Osteoblast (primary cell): ENCODE measurements at regions not wholly inside any gene's neighbourhood (a gene's known extent, or its start where the extent isn't known, plus 50 kb on each side); places are given as distances from the start of the nearest gene placed in this dataset.

Experiments
- DNase-seq: peaks from one replicate; pipeline ENCODE4 v3.0.0; 2011; ENCODE audit warnings: low spot score, mixed read lengths; ENCODE audit not compliant: insufficient read length; ENCODE audit errors: missing footprints
- H2AFZ ChIP-seq: 2 replicates; pipeline ENCODE4 v1.6.0; 2011; ENCODE audit warnings: mild to moderate bottlenecking, low read length
- H3K27ac ChIP-seq: 2 replicates; pipeline ENCODE4 v1.5.1; 2011; ENCODE audit warnings: mild to moderate bottlenecking, low read depth, low read length, moderate library complexity
- H3K27me3 ChIP-seq: 2 replicates; pipeline ENCODE4 v1.6.0; 2012; ENCODE audit warnings: mild to moderate bottlenecking, control low read depth, inconsistent platforms, low read length, moderate library complexity; ENCODE audit not compliant: insufficient read depth
- H3K36me3 ChIP-seq: 2 replicates; pipeline ENCODE4 v1.5.1; 2011; ENCODE audit warnings: mild to moderate bottlenecking, low read length, control low read depth, moderate library complexity; ENCODE audit not compliant: insufficient read depth
- H3K4me1 ChIP-seq: 2 replicates; pipeline ENCODE4 v1.5.1; 2011; ENCODE audit warnings: mild to moderate bottlenecking, low read length, control low read depth, moderate library complexity; ENCODE audit not compliant: insufficient read depth
- H3K4me2 ChIP-seq: 2 replicates; pipeline ENCODE4 v1.6.0; 2011; ENCODE audit warnings: mild to moderate bottlenecking, low read length; ENCODE audit not compliant: insufficient read depth
- H3K4me3 ChIP-seq: fragments of 200-600 bp; sonication (generic); 3 replicates; pipeline ENCODE4 v1.5.1; 2012; ENCODE audit warnings: mild to moderate bottlenecking, low read length, inconsistent platforms; ENCODE audit not compliant: insufficient read depth
- H3K79me2 ChIP-seq: 2 replicates; pipeline ENCODE4 v1.6.0; 2012; ENCODE audit warnings: mild to moderate bottlenecking, low read length, control low read depth, inconsistent platforms; ENCODE audit not compliant: insufficient read depth
- H3K9me3 ChIP-seq: 2 replicates; pipeline ENCODE4 v1.5.1; 2011; ENCODE audit warnings: low read depth, low read length, control low read depth
- H4K20me1 ChIP-seq: 2 replicates; pipeline ENCODE4 v1.6.0; 2012; ENCODE audit warnings: mild to moderate bottlenecking, low read length, control low read depth; ENCODE audit not compliant: insufficient read depth
- TF ChIP-seq, protein P1 (sequence below): IDR thresholded peaks from 2 replicates; pipeline ENCODE4 v1.5.1; 2011; ENCODE audit warnings: mild to moderate bottlenecking, low read depth, low read length, moderate library complexity; ENCODE audit errors: extremely low read depth

DNA sequence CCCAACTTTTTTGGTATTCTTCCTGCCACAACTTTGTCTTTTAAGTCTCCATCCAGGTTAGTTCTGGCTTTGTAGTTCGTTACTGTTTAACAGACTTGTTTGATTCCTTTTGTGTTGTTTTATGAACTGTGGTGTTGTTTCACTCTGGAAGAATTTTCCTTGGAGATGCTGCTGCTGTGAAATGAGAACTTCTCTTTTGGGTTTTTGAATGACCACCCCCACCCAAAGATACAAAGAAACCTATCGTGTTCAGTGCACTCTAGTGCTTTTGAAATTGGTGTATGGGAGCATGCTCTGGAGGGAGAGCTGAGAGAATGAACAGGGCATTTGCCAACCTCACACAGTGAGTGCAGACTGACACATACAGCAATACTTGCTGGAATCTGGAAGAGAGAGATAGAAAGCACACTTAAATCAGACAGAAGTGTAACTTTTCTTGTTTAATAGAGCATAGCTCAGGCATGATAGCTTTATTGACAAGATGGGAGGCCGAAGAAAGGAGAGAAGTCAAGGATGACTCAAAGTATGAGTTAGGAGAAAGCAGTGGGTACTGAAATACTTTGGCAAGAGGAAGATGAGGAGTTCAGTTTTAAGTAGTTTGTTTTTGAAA lies 293.1 kb downstream of the SOX4 start:
- Histone ChIP-seq H3K4me2 (peak overlapping the region; percentile 70), H4K20me1 (no peaks in the 10 kb centered on the region), H3K79me2 (no peaks in the 10 kb centered on the region), H3K27me3 (no peaks in the 10 kb centered on the region), H3K36me3 (no peaks in the 10 kb centered on the region), H3K4me3 (peak overlapping the region; percentile 36), H3K27ac (peak overlapping the region; percentile 87), H3K9me3 (no peaks in the 10 kb centered on the region), H2AFZ (peak overlapping the region; percentile 52), H3K4me1 (peaks cover 37% of the 10 kb centered on the region)
- no peak for DNase-seq
- TF ChIP-seq, protein P1, sequence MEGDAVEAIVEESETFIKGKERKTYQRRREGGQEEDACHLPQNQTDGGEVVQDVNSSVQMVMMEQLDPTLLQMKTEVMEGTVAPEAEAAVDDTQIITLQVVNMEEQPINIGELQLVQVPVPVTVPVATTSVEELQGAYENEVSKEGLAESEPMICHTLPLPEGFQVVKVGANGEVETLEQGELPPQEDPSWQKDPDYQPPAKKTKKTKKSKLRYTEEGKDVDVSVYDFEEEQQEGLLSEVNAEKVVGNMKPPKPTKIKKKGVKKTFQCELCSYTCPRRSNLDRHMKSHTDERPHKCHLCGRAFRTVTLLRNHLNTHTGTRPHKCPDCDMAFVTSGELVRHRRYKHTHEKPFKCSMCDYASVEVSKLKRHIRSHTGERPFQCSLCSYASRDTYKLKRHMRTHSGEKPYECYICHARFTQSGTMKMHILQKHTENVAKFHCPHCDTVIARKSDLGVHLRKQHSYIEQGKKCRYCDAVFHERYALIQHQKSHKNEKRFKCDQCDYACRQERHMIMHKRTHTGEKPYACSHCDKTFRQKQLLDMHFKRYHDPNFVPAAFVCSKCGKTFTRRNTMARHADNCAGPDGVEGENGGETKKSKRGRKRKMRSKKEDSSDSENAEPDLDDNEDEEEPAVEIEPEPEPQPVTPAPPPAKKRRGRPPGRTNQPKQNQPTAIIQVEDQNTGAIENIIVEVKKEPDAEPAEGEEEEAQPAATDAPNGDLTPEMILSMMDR = no peak

DNA sequence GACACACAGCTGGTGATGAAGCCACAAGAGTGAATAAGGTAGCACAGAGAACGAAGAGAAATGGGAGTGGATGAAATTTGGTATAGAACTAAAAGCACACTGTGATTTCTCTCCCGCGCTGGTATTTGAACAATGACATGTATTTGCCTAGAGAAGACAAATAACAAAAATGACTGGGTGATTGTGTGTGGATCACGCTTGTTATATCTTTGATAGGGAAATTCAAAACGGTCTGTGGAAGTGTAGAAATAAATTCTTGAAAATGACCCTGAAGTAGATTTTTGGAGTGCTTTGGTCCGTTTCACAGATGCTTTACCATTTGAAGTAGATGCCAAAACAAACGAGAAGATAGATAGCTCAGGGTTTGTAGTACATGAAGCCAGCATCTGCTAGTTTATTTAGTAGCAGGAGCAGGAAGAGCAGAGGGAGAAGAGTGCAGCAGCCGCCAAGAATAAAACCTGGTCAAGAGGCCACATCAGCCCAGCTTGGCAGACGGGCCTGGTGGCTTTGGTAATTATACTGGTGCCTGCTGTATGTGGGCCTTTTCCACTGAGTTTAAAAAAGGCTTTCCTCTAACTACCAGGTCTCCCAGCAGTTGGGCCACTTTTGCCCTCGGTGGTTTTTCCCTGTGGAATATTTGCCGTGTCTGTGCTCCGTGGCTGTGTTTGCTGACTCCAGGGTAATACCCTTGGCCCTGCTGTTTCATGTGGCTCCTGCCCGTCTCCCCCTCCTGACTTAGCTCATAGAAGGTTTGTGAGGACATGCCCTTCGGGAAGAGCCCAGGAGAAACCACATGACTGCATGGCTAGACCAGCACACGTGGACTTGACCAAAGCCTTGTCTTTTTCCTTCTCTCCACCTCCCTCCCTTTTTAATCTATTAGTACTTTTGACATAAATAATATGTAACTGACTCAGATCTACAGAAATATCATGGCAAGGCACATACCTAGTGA lies 294.0 kb downstream of the SOX4 start:
- Histone ChIP-seq H3K4me3 (peak overlapping the region; percentile 36), H3K27ac (peak overlapping the region; percentile 87), H3K27me3 (no peaks in the 10 kb centered on the region), H3K4me1 (peaks cover 37% of the 10 kb centered on the region), H3K9me3 (no peaks in the 10 kb centered on the region), H2AFZ (peak overlapping the region; percentile 76), H4K20me1 (no peaks in the 10 kb centered on the region), H3K36me3 (no peaks in the 10 kb centered on the region), H3K79me2 (no peaks in the 10 kb centered on the region), H3K4me2 (peak overlapping the region; percentile 70)
- TF ChIP-seq, protein P1 = no peak
- DNase-seq = no peak

DNA sequence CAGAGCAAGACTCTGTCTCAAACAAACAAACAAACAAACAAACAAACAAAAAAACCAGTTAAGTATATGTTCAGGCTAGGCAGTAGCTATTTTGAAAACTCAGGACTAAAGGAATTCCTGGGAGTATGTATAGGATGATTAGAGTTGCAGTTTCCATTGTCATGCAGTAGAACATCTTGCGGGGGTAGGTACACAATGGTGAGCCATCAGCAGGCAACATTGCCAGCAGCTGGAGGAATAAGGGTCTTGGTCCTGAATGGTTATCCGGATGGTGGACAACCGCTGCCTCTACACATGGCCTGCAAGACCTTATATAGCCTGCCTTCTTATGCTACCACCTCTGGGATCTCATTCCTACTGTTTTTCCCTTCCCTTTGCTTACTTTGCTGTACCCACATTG lies 297.5 kb downstream of the SOX4 start:
- no peaks in the 10 kb centered on the region for H3K79me2 ChIP-seq
- H3K4me1 ChIP-seq = peaks cover 22% of the 10 kb centered on the region
- no peak overlapping the region for H3K4me2 ChIP-seq
- no peak for DNase-seq
- no peaks in the 10 kb centered on the region for H3K36me3 ChIP-seq
- H3K9me3 ChIP-seq = no peaks in the 10 kb centered on the region
- H4K20me1 ChIP-seq = no peaks in the 10 kb centered on the region
- TF ChIP-seq, protein P1 = no peak
- H2AFZ ChIP-seq = no peak overlapping the region
- no peak overlapping the region for H3K4me3 ChIP-seq
- H3K27ac ChIP-seq = no peak overlapping the region
- no peaks in the 10 kb centered on the region for H3K27me3 ChIP-seq

DNA sequence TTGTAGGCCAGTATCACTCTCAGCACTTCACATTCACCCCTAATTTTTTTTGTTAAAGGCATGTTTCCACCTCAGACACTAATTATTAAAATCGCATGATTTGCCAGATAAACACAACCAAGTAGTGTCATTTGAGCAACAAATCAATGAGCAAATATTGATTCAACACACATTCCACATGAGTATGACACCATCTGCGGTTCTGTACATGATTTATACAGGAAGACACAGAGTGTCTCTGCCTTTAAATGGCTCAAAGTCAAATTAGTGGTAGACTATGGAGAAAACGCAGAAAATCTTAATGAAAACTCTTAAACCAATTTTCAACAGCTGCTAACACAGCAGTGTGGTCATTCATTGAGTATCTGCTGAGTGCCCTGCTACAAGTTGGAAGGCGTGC lies 300.2 kb downstream of the SOX4 start:
- Histone ChIP-seq H3K27me3 (no peaks in the 10 kb centered on the region), H3K79me2 (no peaks in the 10 kb centered on the region), H3K9me3 (no peaks in the 10 kb centered on the region), H4K20me1 (no peaks in the 10 kb centered on the region), H3K4me2 (no peak overlapping the region), H3K36me3 (no peaks in the 10 kb centered on the region), H3K27ac (no peak overlapping the region), H3K4me1 (no peaks in the 10 kb centered on the region), H3K4me3 (no peak overlapping the region), H2AFZ (no peak overlapping the region)
- TF ChIP-seq, protein P1 = no peak
- no peak for DNase-seq
